ENCODE measurements at regions not wholly inside any gene's neighbourhood (a gene's known extent, or its start where the extent isn't known, plus 50 kb on each side); places are given as distances from the start of the nearest gene placed in this dataset.

- TF ChIP-seq CTCF (IDR thresholded peaks at IDR 0.05) (no peak), MAX (CRISPR knock-in tag; IDR thresholded peaks at IDR 0.05) (no peak), ZNF512 (CRISPR knock-in tag; IDR thresholded peaks at IDR 0.05; ENCODE audit: borderline replicate concordance) (no peak), NR3C1 (CRISPR knock-in tag; conservative IDR thresholded peaks at IDR 0.05; ENCODE audit: low read depth) (no peak), ZNF317 (CRISPR knock-in tag; IDR thresholded peaks at IDR 0.05; ENCODE audit: borderline replicate concordance, low read depth) (no peak), HMGXB4 (CRISPR knock-in tag; IDR thresholded peaks at IDR 0.05) (no peak), USF1 (CRISPR knock-in tag; IDR thresholded peaks at IDR 0.05) (no peak)
Measured at GRCh38 chr9:95756986-95757385, 118.5 kb upstream of the ERCC6L2 start.

Data from WTC11 (cell line).